VCaP (cell line): ENCODE measurements at regions not wholly inside any gene's neighbourhood (a gene's known extent, or its start where the extent isn't known, plus 50 kb on each side); places are given as distances from the start of the nearest gene placed in this dataset.

Experiments
- H3K27ac ChIP-seq: fragments of 450-650 bp; 2 replicates; pipeline ENCODE4 v1.5.1; 2017
- CTCF ChIP-seq: fragments of 450-650 bp; conservative IDR thresholded peaks from 2 replicates; pipeline ENCODE4 v1.5.1; 2017; ENCODE audit warnings: mild to moderate bottlenecking, moderate library complexity

- no peak for TF ChIP-seq CTCF
- no peak overlapping the region for H3K27ac ChIP-seq
These were observed 66.4 kb upstream of the ZNF438 start for GRCh38 chr10:31098046-31098445.

GRCh38 chr10:31099094-31099493 is 67.4 kb upstream of the ZNF438 start:
- TF ChIP-seq CTCF = no peak
- H3K27ac ChIP-seq = peak overlapping the region; percentile 58; the same call in 1 of the 2 replicates

- TF ChIP-seq CTCF = no peak
- peak overlapping the region; percentile 58 for H3K27ac ChIP-seq
These were observed 68.0 kb upstream of the ZNF438 start for GRCh38 chr10:31099664-31100063.

GRCh38 chr10:31100115-31100601 is 68.5 kb upstream of the ZNF438 start:
- H3K27ac ChIP-seq = peak overlapping the region; percentile 58

GRCh38 chr10:31100662-31101061 is 69.0 kb upstream of the ZNF438 start:
- TF ChIP-seq CTCF = no peak
- peak overlapping the region; percentile 58 for H3K27ac ChIP-seq

More at GRCh38 chr10:31100115-31100601, 68.5 kb upstream of the ZNF438 start:
- no peak for TF ChIP-seq CTCF

- H3K27ac ChIP-seq = peak overlapping the region; percentile 58
- TF ChIP-seq CTCF = no peak
These were observed 69.5 kb upstream of the ZNF438 start for GRCh38 chr10:31101123-31101522.

GRCh38 chr10:31102421-31102820 is 70.8 kb upstream of the ZNF438 start:
- no peak for TF ChIP-seq CTCF
- peak overlapping the region; percentile 58; the same call in 1 of the 2 replicates for H3K27ac ChIP-seq

GRCh38 chr10:31103112-31103511 is 71.4 kb upstream of the ZNF438 start:
- no peak for TF ChIP-seq CTCF
- peak overlapping the region; percentile 8; the same call in 1 of the 2 replicates for H3K27ac ChIP-seq
